Panc1 (cell line): ENCODE measurements at regions not wholly inside any gene's neighbourhood (a gene's known extent, or its start where the extent isn't known, plus 50 kb on each side); places are given as distances from the start of the nearest gene placed in this dataset.
"Not testable (repeated sequence)": the region's sequence is repeated elsewhere in the genome, so short reads cannot be mapped to it uniquely, and the experiment has no call there.

Source experiments
- CTCF ChIP-seq: fragments of 450-650 bp; IDR thresholded peaks from 2 replicates; pipeline ENCODE4 v1.5.1; 2017; ENCODE audit warnings: mild to moderate bottlenecking
- POLR2AphosphoS5 ChIP-seq: IDR thresholded peaks from 2 replicates; pipeline ENCODE4 v1.6.1; 2012; ENCODE audit warnings: mild to moderate bottlenecking, low read depth, low read length, moderate library complexity
- REST ChIP-seq, 2 experiments: IDR thresholded peaks; 2 replicates each; pipeline ENCODE4 v1.6.1; 2011 to 2012; ENCODE audit warnings: low read depth in 2 of 2, control low read depth in 1 of 2, low read length in 1 of 2, mild to moderate bottlenecking in 1 of 2, moderate library complexity in 1 of 2; ENCODE audit not compliant: insufficient read depth in 1 of 2
- SIN3A ChIP-seq: IDR thresholded peaks from 2 replicates; pipeline ENCODE4 v1.6.1; 2012; ENCODE audit warnings: low read depth, mild to moderate bottlenecking, low read length, moderate library complexity, borderline replicate concordance; ENCODE audit not compliant: insufficient read depth

GRCh38 chr7:52541198-52541765, 494.2 kb upstream of the POM121L12 start:
- TF ChIP-seq CTCF; POLR2AphosphoS5; REST (IDR thresholded peaks at IDR 0.05; ENCODE audit: insufficient read depth in 1 of 2, low read depth in 2 of 2, low read length in 1 of 2); SIN3A: not testable (repeated sequence)
